Endothelial cell of umbilical vein (primary cell): ENCODE measurements at regions not wholly inside any gene's neighbourhood (a gene's known extent, or its start where the extent isn't known, plus 50 kb on each side); places are given as distances from the start of the nearest gene placed in this dataset.

Source experiments
- CTCF ChIP-seq, 2 donors: IDR thresholded peaks; 1 replicate in 1 of 2; 2 replicates in 1 of 2; pipeline ENCODE4 v1.5.1; 2011; ENCODE audit warnings: low read length in 2 of 2, mild to moderate bottlenecking in 2 of 2, moderate library complexity in 2 of 2, control low read depth in 1 of 2, inconsistent platforms in 1 of 2, low read depth in 1 of 2; ENCODE audit not compliant: insufficient read depth in 1 of 2; ENCODE audit errors: extremely low read depth in 1 of 2
- EZH2 ChIP-seq: IDR thresholded peaks from 2 replicates; pipeline ENCODE4 v1.6.1; 2012; ENCODE audit warnings: borderline replicate concordance, low read depth, mild to moderate bottlenecking, moderate library complexity, low read length, inconsistent platforms; ENCODE audit not compliant: severe bottlenecking
- FOS ChIP-seq: IDR thresholded peaks from 2 replicates; pipeline ENCODE4 v1.6.1; 2011; ENCODE audit warnings: mild to moderate bottlenecking, low read length, moderate library complexity, borderline replicate concordance; ENCODE audit not compliant: insufficient read depth
- MAX ChIP-seq: IDR thresholded peaks from 2 replicates; pipeline ENCODE4 v1.6.1; 2011; ENCODE audit not compliant: insufficient read depth, insufficient read length
- MYC ChIP-seq: IDR thresholded peaks from one replicate; pipeline ENCODE4 v1.6.1; 2011; ENCODE audit warnings: mild to moderate bottlenecking, low read depth, low read length
- POLR2A ChIP-seq: IDR thresholded peaks from 2 replicates; pipeline ENCODE4 v1.6.1; 2012; ENCODE audit warnings: low read depth, mild to moderate bottlenecking, control low read depth, low read length
- POLR2AphosphoS5 ChIP-seq: IDR thresholded peaks from 2 replicates; pipeline ENCODE4 v1.6.1; 2012; ENCODE audit warnings: low read depth, mild to moderate bottlenecking, control low read depth, low read length, moderate library complexity; ENCODE audit not compliant: insufficient read depth

- no peak for TF ChIP-seq CTCF (IDR thresholded peaks at IDR 0.05; ENCODE audit: extremely low read depth in 1 of 2, insufficient read depth in 1 of 2, low read depth in 1 of 2, low read length in 2 of 2)
- no peak for TF ChIP-seq POLR2A
- TF ChIP-seq EZH2, result no peak
- TF ChIP-seq MYC, result no peak
- TF ChIP-seq MAX, result no peak
- TF ChIP-seq FOS, result no peak
- TF ChIP-seq POLR2AphosphoS5, result no peak
Observed at GRCh38 chr16:63415014-63415413, 1378.8 kb upstream of the CDH8 start.
